IMR-90 (cell line): ENCODE measurements at regions not wholly inside any gene's neighbourhood (a gene's known extent, or its start where the extent isn't known, plus 50 kb on each side); places are given as distances from the start of the nearest gene placed in this dataset.

Experiments used
- BHLHE40 ChIP-seq: fragments of 150-350 bp; IDR thresholded peaks from 2 replicates; pipeline ENCODE4 v1.6.1; 2016; ENCODE audit warnings: mild to moderate bottlenecking, low read depth, low read length
- FOS ChIP-seq: fragments of 150-350 bp; IDR thresholded peaks from 2 replicates; pipeline ENCODE4 v1.6.1; 2016; ENCODE audit warnings: low read depth, low read length
- MAFK ChIP-seq: IDR thresholded peaks from 2 replicates; pipeline ENCODE4 v1.6.1; 2012; ENCODE audit warnings: low read depth, low read length, improper control_type of control experiment
- MXI1 ChIP-seq: IDR thresholded peaks from 2 replicates; pipeline ENCODE4 v1.6.1; 2012; ENCODE audit warnings: low read depth, mild to moderate bottlenecking, low read length, moderate library complexity, borderline replicate concordance
- POLR2A ChIP-seq: IDR thresholded peaks from 2 replicates; pipeline ENCODE4 v1.6.1; 2012; ENCODE audit warnings: mild to moderate bottlenecking, low read depth, low read length
- SMC3 ChIP-seq: fragments of 150-350 bp; IDR thresholded peaks from 2 replicates; pipeline ENCODE4 v1.6.1; 2016; ENCODE audit warnings: low read depth, mild to moderate bottlenecking, antibody characterized with exemption, low read length, moderate library complexity
- TF ChIP-seq, protein P1 (sequence below): conservative IDR thresholded peaks from 2 replicates; pipeline ENCODE4 v1.5.1; 2012; ENCODE audit warnings: mild to moderate bottlenecking, low read depth, low read length, improper control_type of control experiment
- TF ChIP-seq, protein P2 (sequence below): fragments of 150-350 bp; IDR thresholded peaks from 2 replicates; pipeline ENCODE4 v1.6.1; 2016; ENCODE audit warnings: low read depth, mild to moderate bottlenecking, low read length, moderate library complexity, borderline replicate concordance

DNA sequence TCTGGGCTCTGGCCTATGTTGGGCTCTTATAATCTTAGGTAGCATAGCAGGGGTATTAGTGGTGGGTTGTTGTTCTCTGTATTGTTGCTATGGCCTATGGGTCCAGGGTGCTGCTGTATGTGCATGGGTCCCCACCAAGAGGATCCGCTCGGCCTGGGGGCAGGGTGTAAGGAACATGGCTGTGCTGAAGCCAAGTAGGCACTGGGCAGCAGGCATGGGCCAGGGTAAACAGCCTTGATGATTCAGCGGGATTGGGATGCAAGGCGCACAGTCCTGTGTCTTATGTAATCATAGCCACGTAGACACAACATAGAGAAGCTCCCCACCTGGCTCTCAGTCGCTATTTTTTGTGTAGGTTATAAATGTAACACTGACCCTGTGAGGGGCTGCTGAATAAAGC is 306.9 kb downstream of the ZPLD1 start:
- TF ChIP-seq, protein P1, sequence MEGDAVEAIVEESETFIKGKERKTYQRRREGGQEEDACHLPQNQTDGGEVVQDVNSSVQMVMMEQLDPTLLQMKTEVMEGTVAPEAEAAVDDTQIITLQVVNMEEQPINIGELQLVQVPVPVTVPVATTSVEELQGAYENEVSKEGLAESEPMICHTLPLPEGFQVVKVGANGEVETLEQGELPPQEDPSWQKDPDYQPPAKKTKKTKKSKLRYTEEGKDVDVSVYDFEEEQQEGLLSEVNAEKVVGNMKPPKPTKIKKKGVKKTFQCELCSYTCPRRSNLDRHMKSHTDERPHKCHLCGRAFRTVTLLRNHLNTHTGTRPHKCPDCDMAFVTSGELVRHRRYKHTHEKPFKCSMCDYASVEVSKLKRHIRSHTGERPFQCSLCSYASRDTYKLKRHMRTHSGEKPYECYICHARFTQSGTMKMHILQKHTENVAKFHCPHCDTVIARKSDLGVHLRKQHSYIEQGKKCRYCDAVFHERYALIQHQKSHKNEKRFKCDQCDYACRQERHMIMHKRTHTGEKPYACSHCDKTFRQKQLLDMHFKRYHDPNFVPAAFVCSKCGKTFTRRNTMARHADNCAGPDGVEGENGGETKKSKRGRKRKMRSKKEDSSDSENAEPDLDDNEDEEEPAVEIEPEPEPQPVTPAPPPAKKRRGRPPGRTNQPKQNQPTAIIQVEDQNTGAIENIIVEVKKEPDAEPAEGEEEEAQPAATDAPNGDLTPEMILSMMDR = no peak
- TF ChIP-seq POLR2A = no peak
- no peak for TF ChIP-seq SMC3
- TF ChIP-seq FOS = no peak
- TF ChIP-seq MAFK = no peak
- no peak for TF ChIP-seq BHLHE40
- TF ChIP-seq, protein P2, sequence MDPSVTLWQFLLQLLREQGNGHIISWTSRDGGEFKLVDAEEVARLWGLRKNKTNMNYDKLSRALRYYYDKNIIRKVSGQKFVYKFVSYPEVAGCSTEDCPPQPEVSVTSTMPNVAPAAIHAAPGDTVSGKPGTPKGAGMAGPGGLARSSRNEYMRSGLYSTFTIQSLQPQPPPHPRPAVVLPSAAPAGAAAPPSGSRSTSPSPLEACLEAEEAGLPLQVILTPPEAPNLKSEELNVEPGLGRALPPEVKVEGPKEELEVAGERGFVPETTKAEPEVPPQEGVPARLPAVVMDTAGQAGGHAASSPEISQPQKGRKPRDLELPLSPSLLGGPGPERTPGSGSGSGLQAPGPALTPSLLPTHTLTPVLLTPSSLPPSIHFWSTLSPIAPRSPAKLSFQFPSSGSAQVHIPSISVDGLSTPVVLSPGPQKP = no peak
- TF ChIP-seq MXI1 = no peak
